Left ventricle myocardium superior (tissue), 1 donor: ENCODE measurements at regions not wholly inside any gene's neighbourhood (a gene's known extent, or its start where the extent isn't known, plus 50 kb on each side); places are given as distances from the start of the nearest gene placed in this dataset.
A peak's percentile ranks its signal among the peaks of the same experiment; 100 is the strongest.

Experiments used
- ATAC-seq: fragments of 200-7000 bp; cut with Tn5 transposase; one replicate; pipeline ENCODE4 v1.9.1; 2020; ENCODE audit warnings: mild to moderate bottlenecking, moderate library complexity
- DNase-seq: peaks from one replicate; pipeline ENCODE4 v3.0.0-alpha.2; 2020
- intact Hi-C: fragments of 100-400 bp; cut with micrococcal nuclease; formaldehyde crosslinking; loops from one replicate; pipeline ENCODE4 v1.11.0; 2022
- donor health status: DM: no; HTN: yes; CAD: no; lungs with severe emphysema.

GRCh38 chr13:31050486-31051400, 111.0 kb downstream of the HSPH1 start:
- ATAC-seq = no peak
- DNase-seq = no peak
- intact Hi-C loops = no loop called here

- ATAC-seq (no peak), DNase-seq (peak; percentile 48)
- intact Hi-C loops = no loop called here
Observed at GRCh38 chr13:31049833-31050232, 111.9 kb downstream of the HSPH1 start.

- intact Hi-C loops = no loop called here
- ATAC-seq (no peak), DNase-seq (no peak)
Observed at GRCh38 chr13:31049083-31049482, 112.6 kb downstream of the HSPH1 start.

GRCh38 chr13:31048521-31048920, 113.2 kb downstream of the HSPH1 start:
- DNase-seq = no peak

DNA sequence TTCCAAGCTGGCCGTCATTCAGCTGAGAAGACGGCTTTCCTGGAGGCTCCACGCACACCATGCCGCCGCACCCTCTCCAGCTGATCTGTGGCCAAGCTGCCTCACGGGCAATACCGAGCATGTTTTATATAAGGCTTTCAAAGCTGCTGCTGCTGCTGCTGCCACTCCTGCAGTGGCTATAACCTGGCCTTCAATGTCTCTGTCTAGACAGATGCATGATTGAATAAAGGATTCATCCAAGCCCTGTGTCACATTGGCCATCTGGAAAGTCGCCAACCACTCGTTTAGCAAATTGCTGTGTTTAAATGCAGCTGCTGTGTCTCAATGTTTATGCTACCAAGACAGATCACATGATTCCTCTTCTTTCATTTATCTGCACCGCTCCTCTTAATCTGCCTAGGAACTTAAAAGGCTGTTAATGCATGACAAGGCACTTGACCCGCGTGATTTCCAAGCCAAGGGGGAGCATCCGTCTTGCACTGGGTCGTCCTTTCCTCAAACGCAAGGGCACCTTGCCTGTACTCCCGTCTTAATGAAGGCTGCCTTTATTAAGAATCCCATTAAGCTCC, 114.3 kb downstream of the TEX26 start:
- intact Hi-C loops = no loop called here
- ATAC-seq = peak; percentile 52
- peak; percentile 53 for DNase-seq

More at GRCh38 chr13:31048521-31048920, 113.2 kb downstream of the HSPH1 start:
- intact Hi-C loops = no loop called here
- ATAC-seq = no peak

GRCh38 chr13:31045286-31046081, 113.0 kb downstream of the TEX26 start:
- intact Hi-C loops = no loop called here
- peak; percentile 36 for ATAC-seq

GRCh38 chr13:31044364-31045285, 112.2 kb downstream of the TEX26 start:
- ATAC-seq = peak; percentile 86
- DNase-seq = peak; percentile 80
- intact Hi-C loops = no loop called here

More at GRCh38 chr13:31045286-31046081, 113.0 kb downstream of the TEX26 start:
- no peak for DNase-seq

GRCh38 chr13:31043957-31044356, 111.5 kb downstream of the TEX26 start:
- DNase-seq (no peak), ATAC-seq (peak; percentile 10)
- intact Hi-C loops = no loop called here

- DNase-seq (no peak), ATAC-seq (no peak)
Observed at GRCh38 chr13:31042481-31043165, 110.2 kb downstream of the TEX26 start.

DNA sequence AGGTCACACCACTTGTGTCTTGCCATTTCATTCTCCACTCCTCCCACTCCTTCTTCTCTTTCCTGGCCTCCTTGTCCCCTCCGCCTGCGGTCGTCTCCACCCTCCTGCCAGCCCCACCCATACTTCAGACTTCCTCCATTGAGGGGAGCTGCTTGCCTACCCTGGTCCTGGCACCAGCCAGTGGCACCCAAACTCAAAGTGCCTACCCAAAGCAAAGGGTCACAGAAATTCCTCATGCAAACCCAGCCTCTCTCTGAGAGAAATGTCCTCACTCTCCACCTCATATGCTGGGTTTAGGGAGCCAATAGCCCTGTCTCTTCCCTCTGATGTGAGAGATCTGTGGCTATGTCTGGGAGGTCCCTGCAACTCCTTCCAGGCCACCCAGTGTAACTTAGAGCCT, 109.6 kb downstream of the TEX26 start:
- ATAC-seq (no peak), DNase-seq (no peak)
- intact Hi-C loops = no loop called here

More at GRCh38 chr13:31042481-31043165, 110.2 kb downstream of the TEX26 start:
- intact Hi-C loops = no loop called here

GRCh38 chr13:31038834-31039552, 106.5 kb downstream of the TEX26 start:
- DNase-seq = no peak
- intact Hi-C loops = no loop called here
- no peak for ATAC-seq

DNA sequence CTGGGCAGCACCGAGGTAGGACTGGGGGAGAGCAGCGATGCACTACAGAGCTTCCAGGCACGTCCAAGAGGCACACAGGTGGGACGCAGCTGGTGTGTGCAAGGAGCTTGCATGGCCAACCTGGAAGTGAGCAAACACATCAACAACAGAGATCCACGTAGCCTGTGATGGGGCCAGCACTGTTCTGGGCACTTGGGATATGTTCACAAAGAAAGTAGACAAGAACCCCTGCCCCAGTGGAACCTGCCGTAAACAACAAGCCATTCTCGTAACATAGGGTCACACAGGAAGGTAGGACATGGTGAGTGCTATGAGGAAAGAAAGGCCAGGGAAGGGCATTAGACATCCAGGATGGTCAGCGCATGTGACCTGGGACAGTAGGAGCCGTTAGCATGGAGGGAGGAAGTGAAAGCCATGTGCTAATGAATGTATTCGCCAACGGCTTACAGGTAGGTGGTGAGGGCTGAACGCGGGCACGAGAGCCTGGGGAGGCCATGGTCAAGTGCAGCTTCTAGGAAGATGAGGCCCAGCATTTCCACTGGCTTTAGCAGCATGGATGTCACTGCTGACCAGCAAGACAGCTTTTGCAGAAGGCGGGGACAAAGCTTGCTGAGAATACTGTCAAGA, 105.5 kb downstream of the TEX26 start:
- DNase-seq = no peak
- no peak for ATAC-seq
- intact Hi-C loops = no loop called here

- intact Hi-C loops = no loop called here
- no peak for DNase-seq
- no peak for ATAC-seq
Observed at GRCh38 chr13:31036731-31037695, 104.6 kb downstream of the TEX26 start.

- peak; percentile 63 for ATAC-seq
- intact Hi-C loops = no loop called here
Observed at GRCh38 chr13:31035185-31035965, 102.9 kb downstream of the TEX26 start.

GRCh38 chr13:31032528-31033113, 100.2 kb downstream of the TEX26 start:
- DNase-seq (no peak), ATAC-seq (no peak)
- intact Hi-C loops = no loop called here

More at GRCh38 chr13:31035185-31035965, 102.9 kb downstream of the TEX26 start:
- no peak for DNase-seq
